PFSK-1 (cell line): ENCODE measurements at regions not wholly inside any gene's neighbourhood (a gene's known extent, or its start where the extent isn't known, plus 50 kb on each side); places are given as distances from the start of the nearest gene placed in this dataset.

Experiments
- REST ChIP-seq, 2 experiments: IDR thresholded peaks; 2 replicates each; pipeline versions ENCODE4 v1.6.1 to v1.8.0; 2011 to 2012; ENCODE audit warnings: low read depth in 2 of 2, low read length in 2 of 2, control low read depth in 1 of 2, inconsistent platforms in 1 of 2, mild to moderate bottlenecking in 1 of 2, moderate library complexity in 1 of 2; ENCODE audit not compliant: insufficient read depth in 1 of 2
- TAF1 ChIP-seq: IDR thresholded peaks from 2 replicates; pipeline ENCODE4 v1.6.1; 2012; ENCODE audit warnings: low read length, control low read depth, borderline replicate concordance; ENCODE audit not compliant: insufficient read depth

- TF ChIP-seq REST (IDR thresholded peaks at IDR 0.05; ENCODE audit: insufficient read depth in 1 of 2, low read depth in 2 of 2, low read length in 2 of 2) (no peak), TAF1 (no peak)
Observed at GRCh38 chr1:79693441-79694114, 687.0 kb upstream of the ADGRL4 start.
